Neural crest cell (in vitro differentiated cells): ENCODE measurements at regions not wholly inside any gene's neighbourhood (a gene's known extent, or its start where the extent isn't known, plus 50 kb on each side); places are given as distances from the start of the nearest gene placed in this dataset.

Experiments used
- DNase-seq: peaks from one replicate; pipeline ENCODE4 v3.0.0; 2021; ENCODE audit warnings: low read depth, mixed read lengths, low spot score
- H3K27ac Mint-ChIP-seq: one replicate; pipeline ENCODE4 v1.8.0; 2021; ENCODE audit warnings: mild to moderate bottlenecking, mixed read lengths; ENCODE audit not compliant: unreplicated experiment
- H3K27me3 Mint-ChIP-seq: 2 replicates; pipeline ENCODE4 v1.8.0; 2021; ENCODE audit warnings: low read depth, mild to moderate bottlenecking, mixed read lengths
- H3K36me3 Mint-ChIP-seq: 2 replicates; pipeline ENCODE4 v1.8.0; 2021; ENCODE audit warnings: low read depth, mild to moderate bottlenecking, mixed read lengths
- H3K4me1 Mint-ChIP-seq: 2 replicates; pipeline ENCODE4 v1.8.0; 2021; ENCODE audit warnings: mixed read lengths
- H3K4me3 Mint-ChIP-seq: one replicate; pipeline ENCODE4 v1.8.0; 2021; ENCODE audit warnings: mild to moderate bottlenecking, mixed read lengths
- H3K9me3 Mint-ChIP-seq: 2 replicates; pipeline ENCODE4 v1.8.0; 2021; ENCODE audit warnings: mixed read lengths
- TF ChIP-seq, protein P1 (sequence below): fragments of 200-600 bp; sonication (generic); conservative IDR thresholded peaks from 2 replicates; pipeline ENCODE4 v1.5.0; 2021; ENCODE audit warnings: antibody characterized with exemption, mild to moderate bottlenecking

DNA sequence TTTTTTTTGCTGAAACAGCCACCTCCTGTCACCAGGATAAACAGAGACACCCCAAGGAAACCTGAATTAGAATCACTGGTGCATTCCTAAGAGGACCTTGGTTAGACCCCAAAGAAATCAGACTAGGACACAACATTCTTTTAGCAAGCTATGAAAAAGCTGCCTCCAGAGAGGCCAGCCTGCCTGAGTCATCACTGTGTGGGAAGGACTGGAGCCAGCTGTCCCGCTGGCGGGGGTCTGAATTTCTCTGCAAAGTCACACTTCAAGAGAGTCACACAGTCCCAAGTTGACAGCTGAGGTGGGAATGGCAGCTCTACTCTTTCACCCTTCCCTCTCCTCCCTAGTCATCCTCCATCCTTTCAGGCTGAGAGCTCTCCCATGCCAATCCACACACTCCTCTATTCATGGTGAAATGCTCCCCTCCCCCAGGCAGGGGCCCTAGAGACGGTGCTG, 405.0 kb upstream of the POU3F1 start:
- TF ChIP-seq, protein P1, sequence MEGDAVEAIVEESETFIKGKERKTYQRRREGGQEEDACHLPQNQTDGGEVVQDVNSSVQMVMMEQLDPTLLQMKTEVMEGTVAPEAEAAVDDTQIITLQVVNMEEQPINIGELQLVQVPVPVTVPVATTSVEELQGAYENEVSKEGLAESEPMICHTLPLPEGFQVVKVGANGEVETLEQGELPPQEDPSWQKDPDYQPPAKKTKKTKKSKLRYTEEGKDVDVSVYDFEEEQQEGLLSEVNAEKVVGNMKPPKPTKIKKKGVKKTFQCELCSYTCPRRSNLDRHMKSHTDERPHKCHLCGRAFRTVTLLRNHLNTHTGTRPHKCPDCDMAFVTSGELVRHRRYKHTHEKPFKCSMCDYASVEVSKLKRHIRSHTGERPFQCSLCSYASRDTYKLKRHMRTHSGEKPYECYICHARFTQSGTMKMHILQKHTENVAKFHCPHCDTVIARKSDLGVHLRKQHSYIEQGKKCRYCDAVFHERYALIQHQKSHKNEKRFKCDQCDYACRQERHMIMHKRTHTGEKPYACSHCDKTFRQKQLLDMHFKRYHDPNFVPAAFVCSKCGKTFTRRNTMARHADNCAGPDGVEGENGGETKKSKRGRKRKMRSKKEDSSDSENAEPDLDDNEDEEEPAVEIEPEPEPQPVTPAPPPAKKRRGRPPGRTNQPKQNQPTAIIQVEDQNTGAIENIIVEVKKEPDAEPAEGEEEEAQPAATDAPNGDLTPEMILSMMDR, result no peak

DNA sequence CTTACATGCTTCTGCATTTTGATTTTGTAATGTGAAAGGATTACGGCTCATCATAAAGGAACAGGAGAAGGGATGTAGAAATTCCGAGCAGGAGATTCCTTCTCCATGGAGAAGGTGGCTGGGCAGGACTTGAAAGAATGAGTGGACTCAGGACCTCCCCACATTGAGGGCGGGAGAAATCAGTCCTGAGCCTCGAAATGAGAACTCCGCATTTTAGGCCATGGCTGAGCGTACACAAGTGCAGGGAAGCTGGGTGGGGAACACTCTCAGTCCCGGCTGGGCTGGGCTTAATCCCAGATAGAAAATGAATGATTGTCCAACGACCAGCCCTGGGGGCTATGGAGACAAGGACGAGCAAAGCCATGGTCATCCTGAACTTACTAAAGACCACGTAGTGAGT, 402.3 kb upstream of the POU3F1 start:
- no peak for DNase-seq
- Mint-ChIP-seq H3K27me3 (peaks cover 6% of the 10 kb centered on the region), H3K9me3 (no peaks in the 10 kb centered on the region), H3K36me3 (no peaks in the 10 kb centered on the region), H3K4me3 (no peak overlapping the region), H3K27ac (no peak overlapping the region), H3K4me1 (peaks cover 54% of the 10 kb centered on the region)
- TF ChIP-seq, protein P1, result no peak

More for the DNA sequence above, 405.0 kb upstream of the POU3F1 start:
- H3K4me3 Mint-ChIP-seq, result no peak overlapping the region
- H3K27me3 Mint-ChIP-seq, result peaks cover under 1% of the 10 kb centered on the region
- H3K9me3 Mint-ChIP-seq, result peaks cover 4% of the 10 kb centered on the region
- no peak overlapping the region for H3K27ac Mint-ChIP-seq
- H3K4me1 Mint-ChIP-seq, result peaks cover 58% of the 10 kb centered on the region
- DNase-seq, result no peak
- no peaks in the 10 kb centered on the region for H3K36me3 Mint-ChIP-seq

DNA sequence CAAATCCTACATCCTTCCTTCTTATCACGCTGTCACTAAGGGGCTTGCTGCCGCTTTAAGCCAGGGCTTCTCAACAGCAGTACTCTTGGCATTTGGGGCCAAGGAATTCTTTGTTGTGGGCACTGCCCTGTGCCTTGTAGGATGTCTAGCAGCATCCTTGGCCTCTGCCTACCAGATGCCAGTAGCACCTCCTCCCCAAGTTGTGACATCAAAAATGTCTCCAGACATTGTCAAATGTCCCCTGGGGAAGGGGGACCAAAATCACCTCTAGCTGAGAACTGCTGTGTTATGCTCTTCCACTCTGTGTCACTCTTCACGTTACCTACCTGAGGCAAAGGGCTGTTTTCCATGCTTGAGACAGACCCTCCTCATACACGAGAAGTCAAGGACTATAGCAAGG, 400.3 kb upstream of the POU3F1 start:
- Mint-ChIP-seq H3K27me3 (peaks cover 6% of the 10 kb centered on the region), H3K27ac (no peak overlapping the region), H3K9me3 (no peaks in the 10 kb centered on the region), H3K36me3 (no peaks in the 10 kb centered on the region), H3K4me3 (no peak overlapping the region), H3K4me1 (peaks cover 46% of the 10 kb centered on the region)
- TF ChIP-seq, protein P1, result no peak
- DNase-seq, result no peak

DNA sequence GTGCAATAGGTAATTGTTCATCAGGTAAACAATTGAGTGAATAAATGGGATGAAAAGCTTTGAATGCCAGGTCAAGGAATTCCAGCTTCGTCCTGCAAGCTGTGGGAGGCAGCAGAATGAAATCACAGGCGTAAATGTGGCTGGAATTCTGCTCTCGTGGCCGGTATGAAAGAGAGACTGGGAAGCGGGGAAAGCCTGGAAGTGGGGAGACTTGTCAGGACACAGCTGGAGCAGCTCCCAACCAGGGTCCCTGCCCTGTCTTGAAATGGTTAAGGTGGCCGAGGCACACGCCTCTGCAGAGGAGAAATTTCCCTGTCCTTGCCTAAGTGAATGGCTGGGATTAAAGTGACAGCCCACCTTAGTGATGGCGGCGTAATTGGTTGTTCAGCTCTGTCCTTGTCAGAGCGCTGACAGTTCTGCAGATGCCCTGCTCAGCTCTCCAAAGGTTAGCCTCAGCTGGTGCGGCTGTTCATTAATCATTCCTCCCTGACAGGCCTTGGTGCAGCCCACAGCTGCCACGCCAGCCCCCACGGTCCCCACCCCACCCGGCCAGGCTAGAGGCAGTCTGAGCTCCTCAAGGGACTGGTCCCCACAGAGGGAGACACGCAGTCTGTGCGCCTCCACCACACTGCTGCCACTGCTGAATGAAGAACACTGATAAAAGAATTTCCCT, 398.3 kb upstream of the POU3F1 start:
- Mint-ChIP-seq H3K9me3 (peaks cover 9% of the 10 kb centered on the region), H3K27me3 (peaks cover 6% of the 10 kb centered on the region), H3K4me1 (peaks cover 33% of the 10 kb centered on the region)

DNA sequence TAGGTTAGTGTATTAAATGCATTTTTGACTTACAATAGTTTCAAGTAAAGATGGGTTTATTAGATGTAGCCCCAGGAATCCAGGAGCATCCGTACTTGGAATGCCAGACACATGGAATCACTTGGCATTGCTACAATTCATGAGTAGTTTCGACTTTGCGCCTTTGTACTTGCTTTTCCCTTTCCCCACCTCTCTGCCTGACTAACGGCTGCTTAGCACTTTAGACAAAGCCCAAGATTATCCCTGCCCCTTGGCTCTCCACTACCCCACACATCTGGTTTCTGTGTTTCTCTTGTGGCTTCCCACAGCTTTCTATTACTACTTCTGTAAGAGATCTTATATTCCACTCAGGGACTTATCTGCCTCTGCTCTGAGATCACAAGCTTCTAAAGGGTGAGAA, 397.7 kb upstream of the POU3F1 start:
- no peak overlapping the region for H3K4me3 Mint-ChIP-seq
- peaks cover 31% of the 10 kb centered on the region for H3K4me1 Mint-ChIP-seq
- peaks cover 9% of the 10 kb centered on the region for H3K9me3 Mint-ChIP-seq
- no peak for DNase-seq
- H3K27me3 Mint-ChIP-seq, result peaks cover 6% of the 10 kb centered on the region
- TF ChIP-seq, protein P1, result no peak
- no peak overlapping the region for H3K27ac Mint-ChIP-seq
- no peaks in the 10 kb centered on the region for H3K36me3 Mint-ChIP-seq

More for the DNA sequence above, 398.3 kb upstream of the POU3F1 start:
- H3K36me3 Mint-ChIP-seq, result no peaks in the 10 kb centered on the region
- TF ChIP-seq, protein P1, result no peak
- H3K27ac Mint-ChIP-seq, result no peak overlapping the region
- no peak overlapping the region for H3K4me3 Mint-ChIP-seq
- no peak for DNase-seq
